ENCODE measurements at regions not wholly inside any gene's neighbourhood (a gene's known extent, or its start where the extent isn't known, plus 50 kb on each side); places are given as distances from the start of the nearest gene placed in this dataset.

- CTCF ChIA-PET: interaction anchor here (0.5 to 8.4 kb wide), 6 partner anchors 9 to 291 kb away, joined by 3 to 99 read pairs (median 6); no protein-coding TSS in a partner anchor
- no peak overlapping the region for H3K27ac ChIP-seq (ENCODE audit: extremely low read depth, low read depth, low read length)
- no peaks in the 10 kb centered on the region for H3K9me3 ChIP-seq (ENCODE audit: control insufficient read depth, insufficient read depth, low read depth, low read length)
- no peaks in the 10 kb centered on the region for H3K36me3 ChIP-seq (ENCODE audit: control insufficient read depth in 2 of 2, insufficient read depth in 1 of 2, low read length in 2 of 2)
- POLR2A ChIA-PET: interaction anchor here (0.7 kb wide), 1 partner anchor 31 kb away, joined by 4 read pairs; no protein-coding TSS in a partner anchor
- TF ChIP-seq ZNF555 (tag by site-specific recombination; conservative IDR thresholded peaks at IDR 0.05) (no peak), ZNF132 (tag by site-specific recombination; IDR thresholded peaks at IDR 0.05; ENCODE audit: borderline replicate concordance) (no peak), HOXA7 (CRISPR knock-in tag; IDR thresholded peaks at IDR 0.05; ENCODE audit: borderline replicate concordance) (no peak), ZNF140 (tag by site-specific recombination; IDR thresholded peaks at IDR 0.05) (no peak)
- H3K4me3 ChIP-seq (ENCODE audit: low read depth, low read length): no peak overlapping the region
- peaks cover 3% of the 10 kb centered on the region; the same call in 1 of the 2 replicates for H3K4me1 ChIP-seq (ENCODE audit: control insufficient read depth, insufficient read depth, low read length)
Observed at GRCh38 chr18:76689646-76690264, 132.6 kb upstream of the ZNF236 start.

- H3K4me1 ChIP-seq (ENCODE audit: control insufficient read depth, insufficient read depth, low read length): peaks cover 3% of the 10 kb centered on the region; the same call in 1 of the 2 replicates
- no peak for TF ChIP-seq ZNF324 (tag by site-specific recombination; IDR thresholded peaks at IDR 0.05)
- TF ChIP-seq ZSCAN5A (tag by site-specific recombination; IDR thresholded peaks at IDR 0.05): no peak
- H3K27ac ChIP-seq (ENCODE audit: extremely low read depth, low read depth, low read length): no peak overlapping the region
- POLR2A ChIA-PET: no interaction called here
- no peaks in the 10 kb centered on the region for H3K36me3 ChIP-seq (ENCODE audit: control insufficient read depth in 2 of 2, insufficient read depth in 1 of 2, low read length in 2 of 2)
- H3K9me3 ChIP-seq (ENCODE audit: control insufficient read depth, insufficient read depth, low read depth, low read length): no peaks in the 10 kb centered on the region
- no peak overlapping the region for H3K4me3 ChIP-seq (ENCODE audit: low read depth, low read length)
- CTCF ChIA-PET: interaction anchor here (0.6 to 8.4 kb wide), 8 partner anchors 10 to 290 kb away, joined by 3 to 99 read pairs (median 4); no protein-coding TSS in a partner anchor
Observed at GRCh38 chr18:76688724-76689472, 133.5 kb upstream of the ZNF236 start.

- POLR2A ChIA-PET: no interaction called here
- Histone ChIP-seq H3K36me3 (ENCODE audit: control insufficient read depth in 2 of 2, insufficient read depth in 1 of 2, low read length in 2 of 2) (no peaks in the 10 kb centered on the region), H3K27ac (ENCODE audit: extremely low read depth, low read depth, low read length) (0 out of 2 replicates have a peak overlapping the region, but pooled peaks have one; percentile 24), H3K4me3 (ENCODE audit: low read depth, low read length) (no peak overlapping the region), H3K4me1 (ENCODE audit: control insufficient read depth, insufficient read depth, low read length) (peaks cover 3% of the 10 kb centered on the region; the same call in 1 of the 2 replicates), H3K9me3 (ENCODE audit: control insufficient read depth, insufficient read depth, low read depth, low read length) (no peaks in the 10 kb centered on the region)
- TF ChIP-seq PATZ1 (tag by site-specific recombination; IDR thresholded peaks at IDR 0.05) (peak; percentile 54), SCRT2 (tag by site-specific recombination; IDR thresholded peaks at IDR 0.05) (peak; percentile 65), ZNF660 (tag by site-specific recombination; IDR thresholded peaks at IDR 0.05) (0 out of 2 replicates have a peak, but pooled peaks have one; percentile 26), ZNF658 (tag by site-specific recombination; IDR thresholded peaks at IDR 0.05) (no peak), ZNF747 (tag by site-specific recombination; IDR thresholded peaks at IDR 0.05) (no peak), ZNF629 (tag by site-specific recombination; IDR thresholded peaks at IDR 0.05) (peak; percentile 51; the same call in 1 of the 2 replicates), ZNF768 (tag by site-specific recombination; IDR thresholded peaks at IDR 0.05) (no peak), ZIC2 (tag by site-specific recombination; IDR thresholded peaks at IDR 0.05) (peak; percentile 65), ZNF23 (tag by site-specific recombination; IDR thresholded peaks at IDR 0.05; ENCODE audit: borderline replicate concordance) (no peak), KLF1 (tag by site-specific recombination; IDR thresholded peaks at IDR 0.05) (peak; percentile 21; the same call in 1 of the 2 replicates), ZNF335 (tag by site-specific recombination; conservative IDR thresholded peaks at IDR 0.05) (peak; percentile 81), SP7 (tag by site-specific recombination; IDR thresholded peaks at IDR 0.05) (0 out of 2 replicates have a peak, but pooled peaks have one; percentile 11), ZNF398 (tag by site-specific recombination; IDR thresholded peaks at IDR 0.05) (0 out of 2 replicates have a peak, but pooled peaks have one; percentile 15), ZBTB21 (tag by site-specific recombination; IDR thresholded peaks at IDR 0.05) (0 out of 2 replicates have a peak, but pooled peaks have one; percentile 32), ZNF302 (tag by site-specific recombination; IDR thresholded peaks at IDR 0.05; ENCODE audit: low read depth) (no peak), SP3 (tag by site-specific recombination; IDR thresholded peaks at IDR 0.05) (peak; percentile 49; the same call in 1 of the 2 replicates), GLIS2 (tag by site-specific recombination; IDR thresholded peaks at IDR 0.05) (peak; percentile 37; the same call in 1 of the 2 replicates)
- CTCF ChIA-PET: interaction anchor here (0.6 to 8.4 kb wide), 17 partner anchors 11 to 336 kb away, joined by 3 to 99 read pairs (median 4); no protein-coding TSS in a partner anchor
Observed at GRCh38 chr18:76687304-76687962, 134.9 kb upstream of the ZNF236 start.

Data from HEK293 (cell line).